ENCODE measurements at regions not wholly inside any gene's neighbourhood (a gene's known extent, or its start where the extent isn't known, plus 50 kb on each side); places are given as distances from the start of the nearest gene placed in this dataset.

GRCh38 chr3:4898454-4899313, 80.6 kb upstream of the BHLHE40 start:
- TF ChIP-seq, protein P1, sequence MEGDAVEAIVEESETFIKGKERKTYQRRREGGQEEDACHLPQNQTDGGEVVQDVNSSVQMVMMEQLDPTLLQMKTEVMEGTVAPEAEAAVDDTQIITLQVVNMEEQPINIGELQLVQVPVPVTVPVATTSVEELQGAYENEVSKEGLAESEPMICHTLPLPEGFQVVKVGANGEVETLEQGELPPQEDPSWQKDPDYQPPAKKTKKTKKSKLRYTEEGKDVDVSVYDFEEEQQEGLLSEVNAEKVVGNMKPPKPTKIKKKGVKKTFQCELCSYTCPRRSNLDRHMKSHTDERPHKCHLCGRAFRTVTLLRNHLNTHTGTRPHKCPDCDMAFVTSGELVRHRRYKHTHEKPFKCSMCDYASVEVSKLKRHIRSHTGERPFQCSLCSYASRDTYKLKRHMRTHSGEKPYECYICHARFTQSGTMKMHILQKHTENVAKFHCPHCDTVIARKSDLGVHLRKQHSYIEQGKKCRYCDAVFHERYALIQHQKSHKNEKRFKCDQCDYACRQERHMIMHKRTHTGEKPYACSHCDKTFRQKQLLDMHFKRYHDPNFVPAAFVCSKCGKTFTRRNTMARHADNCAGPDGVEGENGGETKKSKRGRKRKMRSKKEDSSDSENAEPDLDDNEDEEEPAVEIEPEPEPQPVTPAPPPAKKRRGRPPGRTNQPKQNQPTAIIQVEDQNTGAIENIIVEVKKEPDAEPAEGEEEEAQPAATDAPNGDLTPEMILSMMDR (IDR thresholded peaks at IDR 0.05) = no peak
- no peak for TF ChIP-seq EP300 (IDR thresholded peaks at IDR 0.05)
- no peak for TF ChIP-seq POLR2A (IDR thresholded peaks at IDR 0.05)

Data from tibial nerve (tissue), 4 donors.